Pancreas (tissue), 10 donors: ENCODE measurements at regions not wholly inside any gene's neighbourhood (a gene's known extent, or its start where the extent isn't known, plus 50 kb on each side); places are given as distances from the start of the nearest gene placed in this dataset.
"Not testable (repeated sequence)": the region's sequence is repeated elsewhere in the genome, so short reads cannot be mapped to it uniquely, and the experiment has no call there.

ENCODE experiments used
- ATAC-seq, 4 donors: fragments of 200-7000 bp; cut with Tn5 transposase; one replicate each; pipeline versions ENCODE4 v1.8.0 to v1.9.1; 2020; ENCODE audit warnings: mild to moderate bottlenecking in 4 of 4, moderate library complexity in 4 of 4
- DNase-seq, 6 donors: peaks; one replicate each; pipeline ENCODE4 v3.0.0-alpha.2; 2020
- FAIRE-seq: peaks from 2 replicates; lab custom pipeline; 2012; peaks lifted over from hg19 to GRCh38; lab: Jason Lieb, UNC
- H3K27ac ChIP-seq, 4 donors: fragments of 200-600 bp; sonication (generic); 1 replicate in 3 of 4; 2 replicates in 1 of 4; pipeline versions ENCODE4 v1.5.0 to v1.8.0; 2020
- H3K27me3 ChIP-seq, 4 donors: fragments of 200-600 bp; one replicate each; pipeline ENCODE4 v1.8.0; 2021
- H3K36me3 ChIP-seq, 3 donors: fragments of 200-600 bp; sonication (generic) in 1 of 3; one replicate each; pipeline versions ENCODE4 v1.5.0 to v1.8.0; 2020 to 2021
- H3K4me1 ChIP-seq, 3 donors: fragments of 200-600 bp; one replicate each; pipeline ENCODE4 v1.8.0; 2021
- H3K4me3 ChIP-seq, 4 donors: fragments of 200-600 bp; sonication (generic) in 2 of 4; one replicate each; pipeline versions ENCODE4 v1.5.0 to v1.8.0; 2020 to 2021
- H3K9me3 ChIP-seq, 4 donors: fragments of 200-600 bp; one replicate each; pipeline ENCODE4 v1.8.0; 2021
- CTCF ChIP-seq, 4 donors: fragments of 200-600 bp; sonication (generic) in 3 of 4; IDR thresholded peaks; one replicate each; pipeline versions ENCODE4 v1.5.0 to v1.8.0; 2021; ENCODE audit warnings: antibody characterized with exemption in 4 of 4
- WGBS, 2 donors: extraction: QIAGEN DNeasy Blood & Tissue Kit; methylation state at CpG; one replicate each; pipeline ENCODE4 v1.1.7; 2013; 5-methylcytosine and 5-hydroxymethylcytosine counted together
- intact Hi-C, 3 donors: fragments of 100-400 bp; cut with DNase I; formaldehyde crosslinking; loops; one replicate each; pipeline versions ENCODE4 v1.11.1 to v1.14.2; 2022
- donor health status: healthy with polysubstance abuse.
- donor health status: DM: no; HTN: no; CAD: no; lungs with moderate emphysema.
- donor health status: DM: no; HTN: no; CAD: no.
- donor health status: control.
- donor health status: control.
- donor health status: Bipolar disorder and iron deficiency.
- donor health status: DM: yes; HTN: yes; CAD: no.
- donor health status: DM: no; HTN: no; CAD: no.
- donor health status: DM: no; HTN: no; CAD: no.
- donor health status: DM: yes; HTN: yes; CAD: no.

GRCh38 chr2:107721178-107721577 is 105.5 kb upstream of the RGPD4 start:
- intact Hi-C loops: no loop called here
- FAIRE-seq: no peak
- H3K9me3 ChIP-seq: no peaks in the 10 kb centered on the region

GRCh38 chr2:107721586-107721985 is 105.1 kb upstream of the RGPD4 start:
- FAIRE-seq (no peak), ATAC-seq (no peak)
- no peak for TF ChIP-seq CTCF (IDR thresholded peaks at IDR 0.05)

More at GRCh38 chr2:107721178-107721577, 105.5 kb upstream of the RGPD4 start:
- Histone ChIP-seq H3K27me3 (peaks cover 0 to 5% (median 0%) of the 10 kb centered on the region in 4 donors), H3K27ac (no peak overlapping the region), H3K4me3 (no peak overlapping the region), H3K4me1 (no peaks in the 10 kb centered on the region), H3K36me3 (no peaks in the 10 kb centered on the region)
- 15 to 17% methylated on average over 3 of the region's 3 CpGs for WGBS, 2 donors
- ATAC-seq: no peak
- DNase-seq: no peak
- no peak for TF ChIP-seq CTCF (IDR thresholded peaks at IDR 0.05)

GRCh38 chr2:107725824-107726223 is 100.9 kb upstream of the RGPD4 start:
- FAIRE-seq, H3K9me3 ChIP-seq, intact Hi-C loops, H3K4me1 ChIP-seq, H3K27ac ChIP-seq, ATAC-seq, H3K4me3 ChIP-seq, H3K36me3 ChIP-seq, DNase-seq, H3K27me3 ChIP-seq: not testable (repeated sequence)
- WGBS, 2 donors: 95 to 98% methylated on average over 1 of the region's 1 CpG

More at GRCh38 chr2:107721586-107721985, 105.1 kb upstream of the RGPD4 start:
- peaks cover 0 to 5% (median 0%) of the 10 kb centered on the region in 4 donors for H3K27me3 ChIP-seq
- no peak overlapping the region for H3K4me3 ChIP-seq
- no peaks in the 10 kb centered on the region for H3K9me3 ChIP-seq
- no peak overlapping the region for H3K27ac ChIP-seq
- H3K36me3 ChIP-seq: no peaks in the 10 kb centered on the region
- H3K4me1 ChIP-seq: no peaks in the 10 kb centered on the region
- no peak for DNase-seq
- intact Hi-C loops: no loop called here
- WGBS, 2 donors: 32 to 51% methylated on average over 2 of the region's 2 CpGs

GRCh38 chr2:107727318-107727717 is 99.4 kb upstream of the RGPD4 start:
- H3K27me3 ChIP-seq: peaks cover 0 to 5% (median 0%) of the 10 kb centered on the region in 4 donors
- intact Hi-C loops: no loop called here
- no peak for DNase-seq

GRCh38 chr2:107728586-107728985 is 98.1 kb upstream of the RGPD4 start:
- no peaks in the 10 kb centered on the region for H3K9me3 ChIP-seq
- 40 to 50% methylated on average over 5 of the region's 5 CpGs for WGBS, 2 donors
- TF ChIP-seq CTCF (IDR thresholded peaks at IDR 0.05): no peak
- H3K36me3 ChIP-seq: no peaks in the 10 kb centered on the region
- no peak for FAIRE-seq
- H3K27me3 ChIP-seq: no peaks in the 10 kb centered on the region
- no peak for DNase-seq
- no peak overlapping the region for H3K27ac ChIP-seq
- intact Hi-C loops: no loop called here
- H3K4me1 ChIP-seq: no peaks in the 10 kb centered on the region
- no peak overlapping the region for H3K4me3 ChIP-seq
- ATAC-seq: no peak

More at GRCh38 chr2:107727318-107727717, 99.4 kb upstream of the RGPD4 start:
- Histone ChIP-seq H3K4me3 (no peak overlapping the region), H3K9me3 (no peaks in the 10 kb centered on the region), H3K36me3 (no peaks in the 10 kb centered on the region), H3K4me1 (no peaks in the 10 kb centered on the region), H3K27ac (no peak overlapping the region)
- ATAC-seq: no peak
- TF ChIP-seq CTCF (IDR thresholded peaks at IDR 0.05): no peak
- no peak for FAIRE-seq
